Dermis microvascular lymphatic vessel endothelial cell (primary cell): ENCODE measurements at regions not wholly inside any gene's neighbourhood (a gene's known extent, or its start where the extent isn't known, plus 50 kb on each side); places are given as distances from the start of the nearest gene placed in this dataset.
"Not testable (repeated sequence)": the region's sequence is repeated elsewhere in the genome, so short reads cannot be mapped to it uniquely, and the experiment has no call there.

Experiments used
- DNase-seq, 2 donors: peaks; one replicate each; pipeline versions ENCODE4 v3.0.0 to v3.0.0-alpha.2; 2010; ENCODE audit warnings: low read depth in 2 of 2

- no peak for DNase-seq
Measured at GRCh38 chr2:236346366-236346765, 82.2 kb upstream of the ASB18 start.

GRCh38 chr2:236348279-236348678 lies 84.1 kb upstream of the ASB18 start:
- no peak for DNase-seq

GRCh38 chr2:236348976-236349375 lies 84.8 kb upstream of the ASB18 start:
- DNase-seq, result no peak

- no peak for DNase-seq
Measured at GRCh38 chr2:236350426-236350825, 86.2 kb upstream of the ASB18 start.

GRCh38 chr2:236351966-236352525 lies 87.8 kb upstream of the ASB18 start:
- DNase-seq, result no peak

- DNase-seq, result peak; percentile 10 to 42
Measured at GRCh38 chr2:236352761-236353593, 88.8 kb upstream of the ASB18 start.

DNA sequence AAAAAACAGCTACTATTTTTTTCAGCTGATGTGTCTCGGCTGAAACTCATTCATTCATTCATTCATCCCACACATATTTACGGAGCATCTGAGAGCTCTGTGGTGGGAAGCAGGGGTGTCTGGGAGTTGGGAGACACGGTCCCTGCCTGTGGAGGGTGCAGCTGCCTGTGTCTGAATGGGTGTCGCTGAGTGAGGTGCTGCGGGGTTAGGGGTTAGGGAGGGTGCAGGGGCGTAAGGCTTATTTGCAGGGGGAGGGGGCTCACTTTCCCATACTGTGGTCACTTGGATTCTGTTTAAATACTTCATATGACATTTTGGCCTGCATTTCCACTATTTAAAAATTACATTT lies 89.4 kb upstream of the ASB18 start:
- DNase-seq, result no peak

DNA sequence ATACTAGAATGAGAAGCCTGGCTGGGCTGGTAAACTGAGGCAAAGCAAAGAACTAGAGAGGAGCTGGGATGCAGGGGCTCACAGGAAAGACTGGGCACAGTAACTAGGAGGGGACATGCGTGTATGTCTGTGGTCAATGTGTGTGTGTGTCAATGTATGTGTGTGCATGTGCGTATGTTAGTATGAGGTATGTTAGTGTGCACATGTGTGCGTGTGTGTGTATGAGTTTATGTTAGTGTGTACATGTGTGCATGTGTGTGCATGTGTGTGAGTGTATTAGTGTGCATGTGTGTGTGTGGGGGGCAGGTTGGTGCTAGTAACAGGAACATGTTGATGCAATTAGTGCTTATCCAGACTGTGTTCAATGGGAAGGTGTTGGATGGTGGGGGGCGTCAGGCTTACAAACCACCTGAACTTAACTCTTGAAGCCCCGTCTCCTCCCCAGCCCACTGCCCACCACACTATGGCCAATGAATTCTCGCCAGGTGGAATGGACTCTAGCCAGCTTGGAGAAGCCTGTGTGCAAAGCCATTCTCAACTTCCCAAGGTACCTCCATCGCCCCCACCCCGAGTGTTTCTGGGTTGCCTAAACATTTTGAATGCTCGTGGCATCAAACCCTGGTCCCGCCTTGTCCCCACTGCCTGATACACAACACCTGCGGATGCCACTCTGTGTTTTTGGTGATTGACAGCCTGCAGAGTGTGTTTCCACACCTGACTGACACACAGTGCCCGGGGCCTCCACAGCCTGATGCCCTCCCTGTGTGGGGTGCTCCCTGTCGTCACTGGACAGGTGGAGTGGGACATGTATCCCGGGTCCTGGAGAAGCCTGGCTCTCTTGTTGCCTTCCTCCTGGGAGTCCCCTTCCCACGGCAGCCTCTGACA lies 90.1 kb upstream of the ASB18 start:
- no peak for DNase-seq

DNA sequence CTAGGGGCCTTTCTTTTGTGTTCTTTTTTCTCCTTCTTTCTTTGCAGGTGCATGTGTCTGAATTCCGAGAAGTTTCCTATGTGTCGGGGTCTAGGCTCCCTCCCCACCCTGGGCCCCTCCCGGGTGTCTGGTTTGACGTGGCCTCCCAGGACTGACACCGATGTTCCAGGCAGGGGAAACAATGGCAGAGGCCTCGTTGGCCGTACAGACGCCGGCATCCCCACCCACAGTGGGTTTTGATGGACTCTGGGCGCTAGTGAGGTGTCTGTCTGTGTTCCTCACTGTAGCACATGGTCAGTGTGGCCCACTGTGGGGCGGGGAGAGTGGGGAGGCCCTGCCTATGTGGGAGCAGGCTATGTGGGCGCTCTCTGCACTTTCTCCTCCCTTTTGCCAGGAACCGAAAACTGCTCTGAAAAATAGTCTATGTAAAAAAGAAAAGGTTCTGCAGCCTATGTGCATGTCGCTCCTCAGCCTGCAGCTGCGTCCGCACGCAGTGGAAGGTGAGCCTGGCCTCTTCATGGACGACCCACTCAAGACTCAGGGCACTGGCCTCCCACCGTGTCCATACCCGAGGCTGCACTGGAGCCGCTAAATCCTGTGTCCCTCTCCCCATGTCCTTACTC lies 90.9 kb upstream of the ASB18 start:
- no peak for DNase-seq

GRCh38 chr2:236355911-236356310 lies 91.7 kb upstream of the ASB18 start:
- no peak for DNase-seq

- not testable (repeated sequence) for DNase-seq
Measured at GRCh38 chr2:236356321-236356720, 92.1 kb upstream of the ASB18 start.

DNA sequence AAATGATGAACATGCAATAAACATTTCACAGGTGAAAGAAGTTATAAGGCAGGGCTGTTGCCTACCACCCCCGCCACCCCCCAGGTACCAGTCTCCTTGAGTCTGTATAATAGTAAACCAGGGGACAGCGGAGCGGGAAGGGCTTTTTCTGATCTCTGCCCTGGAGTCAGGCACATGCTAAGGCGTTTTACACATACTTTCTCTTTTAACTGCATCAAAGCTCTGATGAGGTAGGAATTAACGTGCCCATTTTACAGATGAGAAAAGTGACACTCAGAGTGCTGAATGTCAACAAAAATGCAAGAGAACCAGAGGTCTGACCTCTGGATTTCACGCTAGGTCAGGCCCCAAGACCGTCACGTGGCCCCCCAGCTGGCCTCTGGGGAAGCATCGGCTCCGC lies 94.3 kb upstream of the ASB18 start:
- not testable (repeated sequence) for DNase-seq

- DNase-seq, result peak in 1 of 2 donors; percentile 4
Measured at GRCh38 chr2:236359426-236360045, 95.3 kb upstream of the ASB18 start.

- peak in 1 of 2 donors; percentile 4 for DNase-seq
Measured at GRCh38 chr2:236360496-236360895, 96.3 kb upstream of the ASB18 start.

- no peak for DNase-seq
Measured at GRCh38 chr2:236363711-236364277, 99.6 kb upstream of the ASB18 start.

DNA sequence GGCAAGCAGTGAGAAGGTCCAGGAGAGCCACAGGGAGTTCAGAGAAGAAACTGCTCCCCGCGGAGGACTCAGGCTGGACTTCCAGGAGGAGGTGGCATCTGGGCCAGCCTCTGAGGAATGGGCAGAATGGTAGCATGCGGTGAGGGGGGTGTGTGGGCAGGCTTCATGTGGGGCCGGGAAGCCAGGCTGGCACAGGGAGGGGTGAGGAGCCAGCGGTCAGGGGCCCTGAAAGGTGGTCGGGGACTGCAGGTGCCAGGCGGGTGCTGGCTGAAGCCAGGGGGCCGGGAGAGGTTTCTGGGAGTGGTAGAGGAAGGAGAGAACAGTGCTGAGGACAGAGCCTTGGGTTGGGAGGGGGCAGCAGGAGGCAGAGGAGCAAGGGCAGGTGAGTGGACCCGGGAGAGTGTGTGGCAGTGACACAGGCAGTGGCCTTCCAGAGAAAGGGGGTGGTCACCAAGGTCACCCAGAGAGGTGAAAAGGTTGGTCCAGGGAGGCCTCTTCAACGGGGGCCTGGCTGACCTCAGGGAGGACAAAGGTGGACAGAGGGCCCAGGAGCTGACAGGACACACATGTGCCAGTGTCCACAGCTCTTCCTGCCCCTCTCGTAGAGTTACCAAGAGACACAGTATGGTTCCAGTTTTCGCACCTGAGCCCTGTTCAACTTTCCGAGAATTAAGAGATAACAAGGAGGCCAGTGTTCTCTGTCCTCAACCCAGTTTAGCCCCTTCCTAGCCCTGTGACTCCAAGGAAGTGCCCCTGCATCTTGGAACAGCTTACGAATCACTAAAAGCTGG lies 101.2 kb upstream of the ASB18 start:
- no peak for DNase-seq

- DNase-seq, result no peak
Measured at GRCh38 chr2:236366049-236366387, 101.8 kb upstream of the ASB18 start.

GRCh38 chr2:236366397-236366796 lies 102.2 kb upstream of the ASB18 start:
- DNase-seq, result no peak

DNA sequence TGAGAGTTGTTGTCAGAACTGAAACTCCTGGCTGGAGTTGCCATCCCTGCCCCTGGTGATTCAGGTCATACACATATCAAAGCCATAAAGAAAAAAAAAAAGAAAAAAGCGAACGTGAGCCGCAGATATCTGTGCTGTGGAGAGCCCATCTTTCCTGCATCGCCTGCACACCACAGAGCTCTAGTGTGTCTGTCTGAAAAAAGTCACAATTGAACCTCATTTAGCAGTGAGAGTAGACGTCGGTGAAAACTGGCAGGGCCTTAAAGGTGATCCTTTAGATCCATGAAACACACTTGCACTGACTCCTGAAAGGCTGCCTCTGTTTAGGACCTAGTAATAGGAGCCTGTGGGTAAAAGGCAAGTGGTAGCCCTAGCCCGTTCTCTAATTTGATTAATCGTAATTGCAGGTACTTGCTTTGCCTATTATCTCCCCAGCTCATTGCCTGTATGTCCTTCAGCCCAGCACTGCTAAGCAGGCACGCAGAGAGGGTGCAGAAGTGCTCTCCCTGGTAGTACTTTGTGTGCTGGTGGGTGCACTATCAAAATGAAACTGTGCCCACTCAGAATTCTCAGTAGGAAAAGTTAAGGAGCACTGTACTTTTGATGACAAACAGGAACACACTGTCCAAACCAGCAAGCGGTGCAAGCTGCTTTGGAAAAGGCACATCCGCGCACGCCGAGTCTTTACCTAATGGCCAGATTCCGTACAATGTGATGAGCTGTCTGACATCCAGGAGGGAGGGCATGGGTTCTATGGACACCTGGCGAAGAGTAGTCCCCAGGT lies 103.5 kb upstream of the ASB18 start:
- no peak for DNase-seq

DNA sequence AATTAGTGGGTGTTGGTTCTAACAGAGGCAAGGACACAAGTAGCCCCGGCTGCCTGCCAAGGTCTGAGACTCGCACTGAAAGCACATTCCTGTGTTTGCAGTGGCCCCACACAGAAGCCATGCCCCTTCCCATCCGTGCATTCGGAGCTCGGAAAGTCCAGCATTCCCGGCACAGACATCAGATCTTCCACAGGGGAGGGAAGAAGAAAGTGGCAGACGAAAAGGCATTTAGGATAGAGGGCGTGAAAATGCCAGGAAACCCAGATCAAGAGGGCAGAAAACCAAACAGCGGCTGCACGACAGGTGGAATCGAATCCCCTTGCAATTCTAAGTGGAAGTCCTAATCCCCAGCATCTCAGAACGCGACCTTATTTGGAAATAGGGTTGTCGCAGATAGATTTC lies 105.5 kb upstream of the ASB18 start:
- peak in 1 of 2 donors; percentile 17 for DNase-seq
